Endodermal cell (in vitro differentiated cells): ENCODE measurements at regions not wholly inside any gene's neighbourhood (a gene's known extent, or its start where the extent isn't known, plus 50 kb on each side); places are given as distances from the start of the nearest gene placed in this dataset.

Source experiments
- DNase-seq: peaks from one replicate; pipeline ENCODE4 v3.0.0-alpha.2; 2017
- H3K27ac ChIP-seq: 2 replicates; pipeline ENCODE4 v1.5.1; 2013; ENCODE audit warnings: mild to moderate bottlenecking, low read depth, low read length, moderate library complexity
- H3K27me3 ChIP-seq: 2 replicates; pipeline ENCODE4 v1.6.1; 2013; ENCODE audit warnings: mild to moderate bottlenecking, low read length, moderate library complexity; ENCODE audit not compliant: insufficient read depth, control insufficient read depth, poor library complexity, severe bottlenecking
- H3K36me3 ChIP-seq: 2 replicates; pipeline ENCODE4 v1.7.0; 2013; ENCODE audit warnings: mild to moderate bottlenecking, low read length, moderate library complexity; ENCODE audit not compliant: control insufficient read depth, insufficient read depth
- H3K4me1 ChIP-seq: one replicate; pipeline ENCODE4 v1.7.0; 2013; ENCODE audit warnings: low read length; ENCODE audit not compliant: control insufficient read depth, insufficient read depth
- H3K4me3 ChIP-seq: 2 replicates; pipeline ENCODE4 v1.5.1; 2013; ENCODE audit warnings: mild to moderate bottlenecking, low read length, moderate library complexity
- H3K9ac ChIP-seq: 2 replicates; pipeline ENCODE4 v1.6.1; 2013; ENCODE audit warnings: mild to moderate bottlenecking, low read length, moderate library complexity; ENCODE audit not compliant: poor library complexity, severe bottlenecking; ENCODE audit errors: extremely low read depth
- H3K9me3 ChIP-seq: 2 replicates; pipeline ENCODE4 v1.6.1; 2013; ENCODE audit warnings: mild to moderate bottlenecking, low read length, moderate library complexity; ENCODE audit not compliant: control insufficient read depth
- H3K27ac Mint-ChIP-seq: 2 replicates; pipeline ENCODE4 v1.8.0; 2020; ENCODE audit warnings: mixed read lengths
- H3K27me3 Mint-ChIP-seq: 2 replicates; pipeline ENCODE4 v1.8.0; 2021; ENCODE audit warnings: mild to moderate bottlenecking, mixed read lengths; ENCODE audit not compliant: insufficient read depth
- H3K36me3 Mint-ChIP-seq: 2 replicates; pipeline ENCODE4 v1.8.0; 2020; ENCODE audit warnings: low read depth, mixed read lengths
- H3K4me1 Mint-ChIP-seq: 2 replicates; pipeline ENCODE4 v1.8.0; 2020; ENCODE audit warnings: mixed read lengths
- H3K4me3 Mint-ChIP-seq: 2 replicates; pipeline ENCODE4 v1.8.0; 2020; ENCODE audit warnings: mild to moderate bottlenecking, moderate library complexity, mixed read lengths
- H3K9me3 Mint-ChIP-seq: 2 replicates; pipeline ENCODE4 v1.8.0; 2020; ENCODE audit warnings: mild to moderate bottlenecking, mixed read lengths
- CTCF ChIP-seq: fragments of 200-600 bp; sonication (generic); conservative IDR thresholded peaks from 2 replicates; pipeline ENCODE4 v1.5.0; 2021; ENCODE audit warnings: antibody characterized with exemption, mild to moderate bottlenecking
- WGBS, 2 experiments: methylation state at CpG; one replicate each; pipeline versions ENCODE4 v1.1.5 to v1.1.7; 2013; ENCODE audit warnings: missing lambda C conversion rate in 2 of 2, mixed read lengths in 1 of 2; ENCODE audit not compliant: insufficient coverage in 1 of 2, insufficient read length in 1 of 2; 5-methylcytosine and 5-hydroxymethylcytosine counted together

- H3K4me3 ChIP-seq: no peak overlapping the region
- Mint-ChIP-seq H3K9me3 (no peaks in the 10 kb centered on the region), H3K4me1 (peaks cover 9% of the 10 kb centered on the region), H3K36me3 (no peaks in the 10 kb centered on the region), H3K27ac (no peak overlapping the region), H3K4me3 (no peak overlapping the region), H3K27me3 (no peaks in the 10 kb centered on the region)
- H3K27me3 ChIP-seq: no peaks in the 10 kb centered on the region
- TF ChIP-seq CTCF: no peak
- H3K9me3 ChIP-seq: no peaks in the 10 kb centered on the region
- no peaks in the 10 kb centered on the region for H3K36me3 ChIP-seq
- H3K9ac ChIP-seq: no peak overlapping the region
- H3K4me1 ChIP-seq: no peaks in the 10 kb centered on the region
- DNase-seq: no peak
- H3K27ac ChIP-seq: no peak overlapping the region
These were observed 160.2 kb upstream of the MARCKS start for GRCh38 chr6:113696960-113697359.

GRCh38 chr6:113697632-113698410 lies 159.3 kb upstream of the MARCKS start:
- no peak for DNase-seq

GRCh38 chr6:113699239-113699638 lies 157.9 kb upstream of the MARCKS start:
- no peak overlapping the region for H3K4me3 ChIP-seq
- H3K4me3 Mint-ChIP-seq: no peak overlapping the region
- H3K36me3 Mint-ChIP-seq: no peaks in the 10 kb centered on the region
- H3K27me3 Mint-ChIP-seq: no peaks in the 10 kb centered on the region
- H3K4me1 ChIP-seq: no peaks in the 10 kb centered on the region
- no peak for TF ChIP-seq CTCF
- no peaks in the 10 kb centered on the region for H3K27me3 ChIP-seq
- H3K27ac ChIP-seq: no peak overlapping the region
- no peak for DNase-seq
- no peaks in the 10 kb centered on the region for H3K36me3 ChIP-seq
- H3K4me1 Mint-ChIP-seq: peaks cover 6% of the 10 kb centered on the region
- H3K9me3 ChIP-seq: no peaks in the 10 kb centered on the region
- H3K9me3 Mint-ChIP-seq: no peaks in the 10 kb centered on the region
- H3K27ac Mint-ChIP-seq: no peak overlapping the region
- H3K9ac ChIP-seq: no peak overlapping the region

More at GRCh38 chr6:113697632-113698410, 159.3 kb upstream of the MARCKS start:
- Histone ChIP-seq H3K9me3 (no peaks in the 10 kb centered on the region), H3K36me3 (no peaks in the 10 kb centered on the region), H3K4me3 (no peak overlapping the region), H3K4me1 (no peaks in the 10 kb centered on the region), H3K27me3 (no peaks in the 10 kb centered on the region), H3K27ac (no peak overlapping the region), H3K9ac (no peak overlapping the region)
- TF ChIP-seq CTCF: no peak
- H3K4me1 Mint-ChIP-seq: peaks cover 9% of the 10 kb centered on the region
- no peak overlapping the region for H3K4me3 Mint-ChIP-seq
- H3K9me3 Mint-ChIP-seq: no peaks in the 10 kb centered on the region
- no peak overlapping the region for H3K27ac Mint-ChIP-seq
- no peaks in the 10 kb centered on the region for H3K27me3 Mint-ChIP-seq
- 79% methylated on average over 3 of the region's 4 CpGs; no CpG with 5 or more reads in 1 of the 2 experiments for WGBS, 2 experiments
- no peaks in the 10 kb centered on the region for H3K36me3 Mint-ChIP-seq
